ENCODE measurements at regions not wholly inside any gene's neighbourhood (a gene's known extent, or its start where the extent isn't known, plus 50 kb on each side); places are given as distances from the start of the nearest gene placed in this dataset.

GRCh38 chr16:62846399-62847057, 810.3 kb upstream of the CDH8 start:
- TF ChIP-seq POLR2A (IDR thresholded peaks at IDR 0.05) (no peak), CTCF (IDR thresholded peaks at IDR 0.05) (no peak)
- Histone ChIP-seq H3K36me3 (ENCODE audit: low read depth, missing control alignments) (no peaks in the 10 kb centered on the region), H3K9me3 (no peaks in the 10 kb centered on the region), H3K27me3 (no peaks in the 10 kb centered on the region), H3K4me3 (no peak overlapping the region), H3K4me1 (no peaks in the 10 kb centered on the region), H3K27ac (no peak overlapping the region)
- no peak for DNase-seq
- intact Hi-C loops (cut with DNase I; ENCODE audit: low total_unique reads), result no loop called here
- 78 to 85% methylated on average over 2 of the region's 2 CpGs for WGBS, 2 donors

GRCh38 chr16:62832214-62832613, 796.0 kb upstream of the CDH8 start:
- Histone ChIP-seq H3K4me3 (no peak overlapping the region), H3K27ac (no peak overlapping the region), H3K4me1 (no peaks in the 10 kb centered on the region), H3K27me3 (no peaks in the 10 kb centered on the region), H3K9me3 (no peaks in the 10 kb centered on the region), H3K36me3 (ENCODE audit: low read depth, missing control alignments) (no peaks in the 10 kb centered on the region)
- intact Hi-C loops (cut with DNase I; ENCODE audit: low total_unique reads), result no loop called here
- no peak for DNase-seq
- WGBS, 2 donors, result 68 to 81% methylated on average over 4 of the region's 4 CpGs
- TF ChIP-seq POLR2A (IDR thresholded peaks at IDR 0.05) (no peak), CTCF (IDR thresholded peaks at IDR 0.05) (no peak)

GRCh38 chr16:62831235-62831850, 795.1 kb upstream of the CDH8 start:
- H3K4me3 ChIP-seq, result no peak overlapping the region
- intact Hi-C loops (cut with DNase I; ENCODE audit: low total_unique reads), result no loop called here
- no peaks in the 10 kb centered on the region for H3K4me1 ChIP-seq
- DNase-seq, result no peak
- TF ChIP-seq CTCF (IDR thresholded peaks at IDR 0.05) (no peak), POLR2A (IDR thresholded peaks at IDR 0.05) (no peak)
- no peaks in the 10 kb centered on the region for H3K9me3 ChIP-seq
- H3K36me3 ChIP-seq (ENCODE audit: low read depth, missing control alignments), result no peaks in the 10 kb centered on the region
- H3K27ac ChIP-seq, result no peak overlapping the region
- 92 to 93% methylated on average over 2 of the region's 2 CpGs for WGBS, 2 donors
- H3K27me3 ChIP-seq, result no peaks in the 10 kb centered on the region

- H3K36me3 ChIP-seq (ENCODE audit: low read depth, missing control alignments), result no peaks in the 10 kb centered on the region
- WGBS, 2 donors, result 36 to 39% methylated on average over 3 of the region's 3 CpGs
- no peaks in the 10 kb centered on the region for H3K4me1 ChIP-seq
- no peak overlapping the region for H3K4me3 ChIP-seq
- TF ChIP-seq POLR2A (IDR thresholded peaks at IDR 0.05) (no peak), CTCF (IDR thresholded peaks at IDR 0.05) (no peak)
- no peak overlapping the region for H3K27ac ChIP-seq
- DNase-seq, result no peak
- no peaks in the 10 kb centered on the region for H3K27me3 ChIP-seq
- no peaks in the 10 kb centered on the region for H3K9me3 ChIP-seq
- intact Hi-C loops (cut with DNase I; ENCODE audit: low total_unique reads), result no loop called here
Measured at GRCh38 chr16:62829607-62830006, 793.4 kb upstream of the CDH8 start.

GRCh38 chr16:62829084-62829483, 792.8 kb upstream of the CDH8 start:
- TF ChIP-seq POLR2A (IDR thresholded peaks at IDR 0.05), result no peak
- H3K9me3 ChIP-seq, result no peaks in the 10 kb centered on the region
- H3K27me3 ChIP-seq, result no peaks in the 10 kb centered on the region
- H3K27ac ChIP-seq, result no peak overlapping the region
- DNase-seq, result no peak
- WGBS, 2 donors, result 35 to 45% methylated on average over 1 of the region's 1 CpG
- no peaks in the 10 kb centered on the region for H3K36me3 ChIP-seq (ENCODE audit: low read depth, missing control alignments)
- intact Hi-C loops (cut with DNase I; ENCODE audit: low total_unique reads), result no loop called here
- no peaks in the 10 kb centered on the region for H3K4me1 ChIP-seq
- H3K4me3 ChIP-seq, result no peak overlapping the region

Data from testis (tissue), 2 donors.